Fibroblast of skin of abdomen (primary cell): ENCODE measurements at regions not wholly inside any gene's neighbourhood (a gene's known extent, or its start where the extent isn't known, plus 50 kb on each side); places are given as distances from the start of the nearest gene placed in this dataset.
"Not testable (repeated sequence)": the region's sequence is repeated elsewhere in the genome, so short reads cannot be mapped to it uniquely, and the experiment has no call there.

Source experiments
- DNase-seq: peaks from one replicate; pipeline ENCODE4 v3.0.0-alpha.2; 2013

GRCh38 chr1:182259968-182260367 is 131.6 kb downstream of the GLUL start:
- DNase-seq, result no peak

- DNase-seq, result peak; percentile 33
Observed at GRCh38 chr1:182259229-182259872, 132.2 kb downstream of the GLUL start.

- DNase-seq, result no peak
Observed at GRCh38 chr1:182257369-182258063, 134.1 kb downstream of the GLUL start.

- DNase-seq, result no peak
Observed at GRCh38 chr1:182256931-182257330, 134.7 kb downstream of the GLUL start.

GRCh38 chr1:182255494-182255893 is 136.1 kb downstream of the GLUL start:
- DNase-seq, result no peak

GRCh38 chr1:182253319-182253860 is 138.2 kb downstream of the GLUL start:
- DNase-seq, result no peak

- no peak for DNase-seq
Observed at GRCh38 chr1:182251561-182251960, 140.0 kb downstream of the GLUL start.

- DNase-seq, result no peak
Observed at GRCh38 chr1:182249201-182249676, 142.4 kb downstream of the GLUL start.

GRCh38 chr1:182248721-182249120 is 142.9 kb downstream of the GLUL start:
- no peak for DNase-seq

GRCh38 chr1:182247813-182248212 is 143.8 kb downstream of the GLUL start:
- not testable (repeated sequence) for DNase-seq

GRCh38 chr1:182246783-182247182 is 144.8 kb downstream of the GLUL start:
- no peak for DNase-seq

- DNase-seq, result no peak
Observed at GRCh38 chr1:182245040-182245439, 146.6 kb downstream of the GLUL start.

- DNase-seq, result no peak
Observed at GRCh38 chr1:182244451-182244850, 147.1 kb downstream of the GLUL start.

GRCh38 chr1:182242641-182243040 is 148.9 kb downstream of the GLUL start:
- no peak for DNase-seq

- no peak for DNase-seq
Observed at GRCh38 chr1:182240085-182240484, 151.5 kb downstream of the GLUL start.

- no peak for DNase-seq
Observed at GRCh38 chr1:182238421-182238820, 153.2 kb downstream of the GLUL start.

- no peak for DNase-seq
Observed at GRCh38 chr1:182237329-182237728, 154.3 kb downstream of the GLUL start.

- DNase-seq, result no peak
Observed at GRCh38 chr1:182236651-182237077, 154.9 kb downstream of the GLUL start.

GRCh38 chr1:182235952-182236650 is 155.5 kb downstream of the GLUL start:
- DNase-seq, result no peak

- no peak for DNase-seq
Observed at GRCh38 chr1:182235604-182235951, 156.0 kb downstream of the GLUL start.

- peak; percentile 22 for DNase-seq
Observed at GRCh38 chr1:182229921-182230491, 161.6 kb downstream of the GLUL start.

- no peak for DNase-seq
Observed at GRCh38 chr1:182229451-182229850, 162.1 kb downstream of the GLUL start.
